T-helper 22 cell (primary cell): ENCODE measurements at regions not wholly inside any gene's neighbourhood (a gene's known extent, or its start where the extent isn't known, plus 50 kb on each side); places are given as distances from the start of the nearest gene placed in this dataset.

Source experiments
- DNase-seq: peaks from one replicate; pipeline ENCODE4 v3.0.0-alpha.2; 2020; ENCODE audit warnings: low read depth

DNA sequence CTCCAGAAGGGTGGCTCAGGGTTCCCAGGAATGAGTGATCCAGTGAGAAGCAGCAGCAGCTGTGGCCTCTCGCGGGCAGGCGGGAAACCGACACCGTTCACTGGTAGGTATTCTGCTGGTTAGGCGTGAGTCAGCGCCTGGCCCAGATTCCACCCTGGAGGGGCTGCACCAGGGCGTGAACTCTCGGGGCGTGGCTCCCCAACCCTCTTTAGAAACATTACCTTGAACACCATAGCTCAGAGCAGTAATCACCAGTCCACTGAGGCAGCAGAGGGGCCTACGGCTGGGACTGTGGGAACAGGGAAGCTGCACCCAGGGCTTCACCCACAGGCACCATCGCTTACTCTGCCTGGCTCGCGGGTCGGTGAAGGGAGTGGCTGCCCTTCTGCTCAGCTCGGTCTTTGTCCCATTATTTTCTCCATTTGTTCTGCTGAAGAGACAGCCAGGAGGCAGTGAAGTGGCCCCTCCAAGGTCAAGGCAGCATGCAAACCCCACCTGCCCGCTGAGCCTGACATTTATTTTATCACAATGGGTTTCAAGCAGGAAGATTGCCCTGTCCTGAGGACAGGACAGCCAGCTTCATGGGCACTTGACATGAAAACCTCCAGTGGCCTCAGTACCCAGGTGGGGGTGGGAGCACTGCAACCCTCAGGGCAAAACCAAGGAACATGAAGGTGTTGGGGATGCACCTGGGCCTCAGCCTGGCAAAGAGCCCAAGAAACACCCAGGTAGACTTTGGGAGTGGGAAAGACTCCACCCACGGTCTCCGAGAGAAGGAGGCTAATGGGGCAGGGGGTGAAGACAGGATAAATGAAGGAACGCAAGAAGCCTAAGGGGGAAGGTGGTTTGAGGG is 51.0 kb upstream of the CD93 start:
- no peak for DNase-seq

DNA sequence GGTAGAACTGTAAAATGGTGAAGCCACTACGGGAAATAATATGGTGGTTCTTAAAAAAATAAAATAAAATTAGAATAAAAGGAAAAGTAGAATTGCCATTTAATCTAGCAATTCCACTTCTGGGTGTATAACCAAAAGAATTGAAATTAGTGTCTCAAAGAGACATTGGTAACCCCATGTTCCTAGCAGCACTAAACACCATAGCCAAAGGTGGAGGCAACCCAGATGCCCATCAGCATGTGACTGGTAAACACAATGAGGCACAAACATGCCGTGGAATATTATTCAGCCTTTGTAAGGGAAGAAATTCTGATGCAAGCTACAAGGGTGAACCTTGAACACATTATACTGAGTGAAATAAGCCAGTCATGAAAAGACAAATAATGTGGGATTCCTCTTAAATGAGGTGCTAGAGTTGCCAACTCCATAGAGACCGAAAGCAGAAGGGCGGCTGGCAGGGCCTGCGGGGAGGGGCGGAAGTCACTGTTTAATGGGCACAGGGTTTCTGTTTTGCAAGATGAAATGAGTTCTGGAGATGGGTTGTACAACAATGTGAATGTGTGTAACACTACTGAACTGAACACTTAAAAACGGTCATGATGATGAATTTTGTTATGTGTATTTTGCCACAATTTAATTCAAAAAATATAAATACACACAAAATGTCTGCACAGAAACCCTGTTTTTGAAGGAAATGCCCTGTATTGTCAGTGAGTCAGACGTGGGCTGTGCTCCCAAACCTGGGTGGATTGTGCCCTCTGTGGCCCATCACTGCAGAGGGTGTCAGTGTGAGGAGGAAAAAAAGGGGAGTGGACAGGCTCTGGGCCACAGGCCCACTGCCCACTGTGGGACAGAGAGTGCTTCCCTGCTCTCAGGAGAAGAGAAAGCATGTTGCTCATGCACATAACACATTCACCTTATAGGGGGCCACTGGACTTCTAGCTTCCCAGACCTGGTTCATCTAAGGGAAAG is 49.6 kb upstream of the CD93 start:
- no peak for DNase-seq
